Trophoblast cell (in vitro differentiated cells and primary cell): ENCODE measurements at regions not wholly inside any gene's neighbourhood (a gene's known extent, or its start where the extent isn't known, plus 50 kb on each side); places are given as distances from the start of the nearest gene placed in this dataset.

Experiments used
- DNase-seq, 2 donors: peaks; one replicate each; pipeline ENCODE4 v3.0.0-alpha.2; 2016
- H2AFZ ChIP-seq: 2 replicates; pipeline ENCODE4 v1.6.1; 2013; ENCODE audit warnings: low read length, moderate library complexity, mild to moderate bottlenecking; ENCODE audit not compliant: insufficient read depth, poor library complexity
- H2AK5ac ChIP-seq: 2 replicates; pipeline ENCODE4 v1.6.1; 2013; ENCODE audit warnings: mild to moderate bottlenecking, low read length
- H2BK120ac ChIP-seq: 2 replicates; pipeline ENCODE4 v1.6.1; 2013; ENCODE audit warnings: low read length, mild to moderate bottlenecking, moderate library complexity; ENCODE audit not compliant: insufficient read depth, poor library complexity
- H2BK12ac ChIP-seq: 2 replicates; pipeline ENCODE4 v1.6.1; 2013; ENCODE audit warnings: mild to moderate bottlenecking, low read length, moderate library complexity
- H2BK5ac ChIP-seq: 2 replicates; pipeline ENCODE4 v1.6.1; 2013; ENCODE audit warnings: low read length, low read depth, moderate library complexity, mild to moderate bottlenecking; ENCODE audit not compliant: poor library complexity
- H3K14ac ChIP-seq: 2 replicates; pipeline ENCODE4 v1.6.1; 2013; ENCODE audit warnings: mild to moderate bottlenecking, low read length
- H3K18ac ChIP-seq: 2 replicates; pipeline ENCODE4 v1.6.1; 2013; ENCODE audit warnings: mild to moderate bottlenecking, low read length
- H3K23ac ChIP-seq: 2 replicates; pipeline ENCODE4 v1.6.1; 2013; ENCODE audit warnings: low read length
- H3K27ac ChIP-seq: 2 replicates; pipeline ENCODE4 v1.5.1; 2013; ENCODE audit warnings: low read depth, mild to moderate bottlenecking, inconsistent platforms, low read length, moderate library complexity
- H3K27me3 ChIP-seq: 2 replicates; pipeline ENCODE4 v1.6.1; 2013; ENCODE audit warnings: inconsistent platforms, mild to moderate bottlenecking, low read length, moderate library complexity; ENCODE audit not compliant: insufficient read depth
- H3K36me3 ChIP-seq, 2 experiments: 1 replicate in 1 of 2; 2 replicates in 1 of 2; pipeline ENCODE4 v1.6.1; 2013; ENCODE audit warnings: low read length in 2 of 2, mild to moderate bottlenecking in 2 of 2, moderate library complexity in 1 of 2; ENCODE audit not compliant: insufficient read depth in 2 of 2, control insufficient read depth in 1 of 2
- H3K4ac ChIP-seq: 2 replicates; pipeline ENCODE4 v1.6.1; 2013; ENCODE audit warnings: low read depth, mild to moderate bottlenecking, low read length, moderate library complexity
- H3K4me1 ChIP-seq, 2 experiments: 1 replicate in 1 of 2; 2 replicates in 1 of 2; pipeline ENCODE4 v1.6.1; 2013; ENCODE audit warnings: low read length in 2 of 2, mild to moderate bottlenecking in 2 of 2, moderate library complexity in 1 of 2; ENCODE audit not compliant: insufficient read depth in 2 of 2, control insufficient read depth in 1 of 2
- H3K4me2 ChIP-seq: 2 replicates; pipeline ENCODE4 v1.6.1; 2013; ENCODE audit warnings: inconsistent platforms, mild to moderate bottlenecking, low read length, moderate library complexity
- H3K4me3 ChIP-seq: 2 replicates; pipeline ENCODE4 v1.5.1; 2013; ENCODE audit warnings: mild to moderate bottlenecking, low read depth, low read length, inconsistent platforms
- H3K79me1 ChIP-seq: one replicate; pipeline ENCODE4 v1.6.1; 2013; ENCODE audit warnings: low read length
- H3K79me2 ChIP-seq: 2 replicates; pipeline ENCODE4 v1.6.1; 2013; ENCODE audit warnings: low read length, mild to moderate bottlenecking; ENCODE audit not compliant: control insufficient read depth, insufficient read depth, poor library complexity
- H3K9ac ChIP-seq: 2 replicates; pipeline ENCODE4 v1.6.1; 2013; ENCODE audit warnings: mild to moderate bottlenecking, low read length
- H3K9me3 ChIP-seq: 2 replicates; pipeline ENCODE4 v1.6.1; 2013; ENCODE audit warnings: low read depth, mild to moderate bottlenecking, control low read depth, inconsistent platforms, low read length; ENCODE audit not compliant: insufficient read depth
- H4K12ac ChIP-seq: 2 replicates; pipeline ENCODE4 v1.6.1; 2013; ENCODE audit warnings: low read depth, mild to moderate bottlenecking, low read length, moderate library complexity
- H4K8ac ChIP-seq: 2 replicates; pipeline ENCODE4 v1.6.1; 2013; ENCODE audit warnings: low read depth, mild to moderate bottlenecking, low read length, moderate library complexity
- H4K91ac ChIP-seq: one replicate; pipeline ENCODE4 v1.6.1; 2013; ENCODE audit warnings: low read depth, mild to moderate bottlenecking, low read length, moderate library complexity
- WGBS: extraction: QIAGEN DNeasy Blood & Tissue Kit; methylation state at CpG from one replicate; pipeline ENCODE4 v1.1.7; 2013; ENCODE audit warnings: missing lambda C conversion rate; ENCODE audit not compliant: insufficient read length, insufficient coverage; ENCODE audit errors: extremely low coverage; 5-methylcytosine and 5-hydroxymethylcytosine counted together

DNA sequence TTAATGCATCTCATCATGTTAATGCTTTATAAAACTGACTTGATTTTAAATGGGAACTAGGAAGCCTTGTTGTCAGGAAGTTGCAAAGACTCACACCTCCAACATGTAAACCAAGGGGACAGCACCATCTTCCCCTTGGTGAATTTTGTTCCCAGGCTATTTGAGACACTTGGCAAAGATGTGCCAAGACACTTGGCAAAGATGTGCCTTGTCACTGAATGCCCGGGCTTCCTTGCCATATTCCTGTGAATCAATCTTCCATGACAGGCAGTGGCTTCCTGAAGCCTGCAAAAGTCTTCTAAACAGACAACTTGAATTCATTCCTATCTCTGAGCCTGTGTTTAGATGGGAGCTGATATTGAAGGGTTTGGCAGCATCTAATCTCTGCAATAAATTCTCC is 465.4 kb upstream of the C16orf82 start:
- no peak for DNase-seq
- H3K9ac ChIP-seq, result no peak overlapping the region
- H3K4me2 ChIP-seq, result no peak overlapping the region
- no peak overlapping the region for H3K14ac ChIP-seq
- no peak overlapping the region for H2BK12ac ChIP-seq
- no peaks in the 10 kb centered on the region for H3K79me2 ChIP-seq
- no peaks in the 10 kb centered on the region for H3K36me3 ChIP-seq
- H2BK5ac ChIP-seq, result no peak overlapping the region
- H4K8ac ChIP-seq, result no peak overlapping the region
- no peak overlapping the region for H3K23ac ChIP-seq
- H3K18ac ChIP-seq, result no peak overlapping the region
- peaks cover 4% of the 10 kb centered on the region for H3K9me3 ChIP-seq
- no peak overlapping the region for H4K12ac ChIP-seq
- H3K27me3 ChIP-seq, result no peaks in the 10 kb centered on the region
- no peaks in the 10 kb centered on the region for H3K79me1 ChIP-seq
- H3K4me1 ChIP-seq, result peaks cover 0 to 3% of the 10 kb centered on the region in 2 experiments
- no peak overlapping the region for H4K91ac ChIP-seq
- H2BK120ac ChIP-seq, result no peak overlapping the region
- H2AFZ ChIP-seq, result no peak overlapping the region
- no peak overlapping the region for H3K4ac ChIP-seq
- no peak overlapping the region for H2AK5ac ChIP-seq
- H3K4me3 ChIP-seq, result no peak overlapping the region
- no peak overlapping the region for H3K27ac ChIP-seq
- WGBS, result no CpG with 5 or more reads among the region's 1 CpG

DNA sequence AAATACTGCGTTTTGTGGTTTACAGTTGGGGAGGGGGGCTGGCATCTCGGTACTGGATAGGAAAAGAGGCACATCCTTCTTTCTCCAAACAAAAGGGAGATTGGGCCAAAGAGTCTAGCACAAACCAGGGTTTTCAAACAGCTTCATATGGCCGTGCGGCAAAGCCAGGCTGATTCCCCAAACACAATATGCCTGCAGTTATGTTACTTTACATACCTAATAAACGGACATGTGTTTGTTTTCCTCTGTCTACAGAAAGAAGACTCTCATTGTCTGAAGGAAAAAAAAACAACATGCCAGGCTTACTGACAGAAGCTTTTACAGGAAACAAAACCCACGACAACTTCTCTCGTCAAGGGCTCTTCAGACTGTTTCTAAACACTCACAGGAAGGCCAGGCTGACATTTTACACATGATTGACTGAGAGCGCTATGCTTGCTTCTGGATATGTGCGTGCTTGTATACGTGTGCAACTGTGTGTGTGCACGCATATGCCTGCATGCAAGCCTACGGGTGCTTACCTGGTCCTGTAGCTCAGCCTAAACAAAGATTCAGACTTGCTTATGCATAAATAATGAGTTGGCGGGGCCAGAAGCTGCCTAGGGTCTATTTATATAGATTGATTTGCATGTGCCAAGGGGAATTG is 461.0 kb upstream of the C16orf82 start:
- Histone ChIP-seq H3K14ac (no peak overlapping the region), H3K4me3 (no peak overlapping the region), H4K12ac (no peak overlapping the region), H3K9me3 (peaks cover 1% of the 10 kb centered on the region), H4K91ac (no peak overlapping the region), H2AK5ac (no peak overlapping the region), H4K8ac (no peak overlapping the region), H3K4me1 (no peaks in the 10 kb centered on the region), H3K23ac (no peak overlapping the region), H3K79me2 (no peaks in the 10 kb centered on the region), H3K36me3 (no peaks in the 10 kb centered on the region), H3K9ac (no peak overlapping the region), H2BK12ac (no peak overlapping the region), H3K79me1 (no peaks in the 10 kb centered on the region), H2AFZ (no peak overlapping the region), H3K18ac (no peak overlapping the region), H3K27ac (no peak overlapping the region), H3K4ac (no peak overlapping the region), H3K27me3 (no peaks in the 10 kb centered on the region), H2BK120ac (no peak overlapping the region), H3K4me2 (no peak overlapping the region), H2BK5ac (no peak overlapping the region)
- DNase-seq, result no peak
- no CpG with 5 or more reads among the region's 13 CpGs for WGBS

DNA sequence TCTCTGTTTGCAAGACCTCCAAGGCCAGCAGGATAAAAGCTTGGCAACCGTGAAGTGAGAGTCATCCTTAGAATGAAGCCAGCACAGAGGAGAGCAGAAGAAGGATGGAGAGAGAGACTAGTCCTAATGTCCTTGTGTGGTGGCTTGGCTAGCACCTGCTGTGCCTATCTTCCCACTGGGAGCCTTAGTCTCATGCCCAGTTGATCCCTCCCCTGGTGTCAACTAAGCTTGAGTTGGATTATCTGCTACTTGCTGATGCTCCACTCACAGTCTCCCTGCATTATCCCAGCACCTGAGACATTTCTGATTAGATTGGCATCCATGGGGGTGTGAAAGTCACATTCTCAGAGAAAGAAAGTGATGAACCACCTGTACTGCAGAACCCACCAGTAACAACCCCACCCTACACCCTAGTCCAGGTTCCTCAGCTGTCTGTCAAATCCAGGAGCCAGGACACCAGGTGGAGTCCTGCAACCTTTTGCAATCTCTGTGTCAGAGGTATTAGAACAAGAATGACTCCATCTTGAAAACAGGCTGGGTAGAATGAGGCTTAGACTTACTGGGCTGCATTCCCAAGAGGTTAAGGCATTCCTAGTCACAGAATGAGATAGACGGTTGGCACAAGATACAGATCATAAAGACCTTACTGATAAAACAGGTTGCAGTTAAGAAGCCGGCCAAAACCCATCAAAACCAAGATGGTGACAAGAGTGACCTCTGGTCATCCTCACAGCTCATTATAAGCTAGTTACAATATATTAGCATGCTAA is 460.2 kb upstream of the C16orf82 start:
- no CpG with 5 or more reads among the region's 3 CpGs for WGBS
- H2BK12ac ChIP-seq, result no peak overlapping the region
- H3K4ac ChIP-seq, result no peak overlapping the region
- no peak overlapping the region for H3K4me3 ChIP-seq
- H2AK5ac ChIP-seq, result no peak overlapping the region
- H4K91ac ChIP-seq, result no peak overlapping the region
- peak; percentile 8 to 53 for DNase-seq
- H3K14ac ChIP-seq, result no peak overlapping the region
- H3K27me3 ChIP-seq, result no peaks in the 10 kb centered on the region
- H3K79me1 ChIP-seq, result no peaks in the 10 kb centered on the region
- no peak overlapping the region for H3K27ac ChIP-seq
- H4K12ac ChIP-seq, result no peak overlapping the region
- no peak overlapping the region for H2AFZ ChIP-seq
- H3K9me3 ChIP-seq, result peaks cover 1% of the 10 kb centered on the region
- H3K79me2 ChIP-seq, result no peaks in the 10 kb centered on the region
- no peaks in the 10 kb centered on the region for H3K4me1 ChIP-seq
- H3K4me2 ChIP-seq, result no peak overlapping the region
- H3K9ac ChIP-seq, result no peak overlapping the region
- H2BK120ac ChIP-seq, result no peak overlapping the region
- H4K8ac ChIP-seq, result no peak overlapping the region
- H3K23ac ChIP-seq, result no peak overlapping the region
- no peaks in the 10 kb centered on the region for H3K36me3 ChIP-seq
- no peak overlapping the region for H2BK5ac ChIP-seq
- no peak overlapping the region for H3K18ac ChIP-seq

DNA sequence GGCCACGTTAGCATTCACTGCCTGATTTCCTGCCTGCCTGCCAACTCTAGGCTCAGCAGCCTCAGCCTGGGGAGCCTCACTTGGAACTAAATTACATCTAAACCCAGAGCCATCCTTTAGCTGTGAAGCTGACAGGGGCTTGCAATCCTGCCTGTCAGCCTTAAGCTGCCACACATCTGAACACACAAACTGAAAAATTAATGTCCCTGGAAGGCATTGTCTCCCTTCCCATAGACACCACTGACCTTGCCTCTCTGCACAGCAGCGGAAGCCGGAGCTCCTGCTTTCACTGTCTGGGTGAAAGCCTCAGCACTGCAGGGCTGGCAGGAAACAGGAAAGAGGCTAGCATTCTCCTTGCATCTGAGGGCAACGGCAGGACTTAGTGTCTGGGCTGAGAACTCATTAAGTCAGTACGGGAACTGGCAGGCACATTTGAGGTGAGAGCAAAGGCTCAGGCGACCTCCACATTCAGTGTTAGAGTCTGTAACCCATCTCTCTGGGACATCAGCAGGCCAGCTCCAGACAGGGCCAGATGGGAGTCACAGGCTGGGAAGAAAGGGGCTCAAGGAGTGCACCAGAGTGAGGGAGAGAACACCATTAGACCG is 452.4 kb upstream of the C16orf82 start:
- Histone ChIP-seq H3K4me2 (no peak overlapping the region), H3K79me2 (no peaks in the 10 kb centered on the region), H3K4me3 (no peak overlapping the region), H3K27ac (no peak overlapping the region), H3K79me1 (no peaks in the 10 kb centered on the region), H3K18ac (no peak overlapping the region), H3K14ac (no peak overlapping the region), H3K4me1 (no peaks in the 10 kb centered on the region), H3K36me3 (no peaks in the 10 kb centered on the region), H2AK5ac (no peak overlapping the region), H3K23ac (no peak overlapping the region), H2BK5ac (no peak overlapping the region), H4K8ac (no peak overlapping the region), H3K9ac (no peak overlapping the region), H2BK120ac (no peak overlapping the region), H3K4ac (no peak overlapping the region), H2BK12ac (no peak overlapping the region), H4K91ac (no peak overlapping the region), H3K9me3 (no peaks in the 10 kb centered on the region), H3K27me3 (no peaks in the 10 kb centered on the region), H2AFZ (no peak overlapping the region), H4K12ac (no peak overlapping the region)
- DNase-seq, result no peak
- WGBS, result no CpG with 5 or more reads among the region's 7 CpGs
